ENCODE measurements at regions not wholly inside any gene's neighbourhood (a gene's known extent, or its start where the extent isn't known, plus 50 kb on each side); places are given as distances from the start of the nearest gene placed in this dataset.

DNA sequence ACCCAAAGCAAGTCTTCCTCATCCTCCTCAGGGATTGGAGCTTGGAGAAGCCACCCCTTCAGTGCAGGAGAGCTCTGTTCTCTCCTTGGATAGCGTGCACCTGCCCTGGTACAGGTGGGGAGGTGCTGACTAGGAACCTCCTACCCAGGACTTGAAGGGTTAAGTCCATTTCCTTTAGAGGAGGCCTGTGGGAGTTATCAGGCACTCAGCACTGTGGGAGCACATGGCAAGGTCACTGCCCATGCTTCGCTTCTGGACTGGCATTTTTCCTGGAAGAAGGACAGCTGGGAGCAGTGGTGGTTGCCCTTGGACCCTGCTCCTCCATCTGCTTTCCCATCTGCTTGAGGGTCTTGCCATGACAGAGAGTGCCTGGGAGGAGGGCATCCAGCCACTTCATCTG, 142.8 kb downstream of the CXCL12 start:
- Histone ChIP-seq H3K27me3 (no peaks in the 10 kb centered on the region), H3K27ac (no peak overlapping the region), H3K4me1 (no peaks in the 10 kb centered on the region), H3K4me3 (no peak overlapping the region), H3K9me3 (peaks cover 0 to 9% (median 0%) of the 10 kb centered on the region in 3 donors), H3K36me3 (no peaks in the 10 kb centered on the region)
- ATAC-seq, result no peak
- 100% methylated on average over 1 of the region's 2 CpGs; no CpG with 5 or more reads in 1 of the 2 donors for WGBS, 2 donors (ENCODE audit: low coverage in 1 of 2)
- TF ChIP-seq EP300 (IDR thresholded peaks at IDR 0.05) (no peak), POLR2A (IDR thresholded peaks at IDR 0.05) (no peak), POLR2AphosphoS5 (IDR thresholded peaks at IDR 0.05) (no peak)
- TF ChIP-seq, protein P1, sequence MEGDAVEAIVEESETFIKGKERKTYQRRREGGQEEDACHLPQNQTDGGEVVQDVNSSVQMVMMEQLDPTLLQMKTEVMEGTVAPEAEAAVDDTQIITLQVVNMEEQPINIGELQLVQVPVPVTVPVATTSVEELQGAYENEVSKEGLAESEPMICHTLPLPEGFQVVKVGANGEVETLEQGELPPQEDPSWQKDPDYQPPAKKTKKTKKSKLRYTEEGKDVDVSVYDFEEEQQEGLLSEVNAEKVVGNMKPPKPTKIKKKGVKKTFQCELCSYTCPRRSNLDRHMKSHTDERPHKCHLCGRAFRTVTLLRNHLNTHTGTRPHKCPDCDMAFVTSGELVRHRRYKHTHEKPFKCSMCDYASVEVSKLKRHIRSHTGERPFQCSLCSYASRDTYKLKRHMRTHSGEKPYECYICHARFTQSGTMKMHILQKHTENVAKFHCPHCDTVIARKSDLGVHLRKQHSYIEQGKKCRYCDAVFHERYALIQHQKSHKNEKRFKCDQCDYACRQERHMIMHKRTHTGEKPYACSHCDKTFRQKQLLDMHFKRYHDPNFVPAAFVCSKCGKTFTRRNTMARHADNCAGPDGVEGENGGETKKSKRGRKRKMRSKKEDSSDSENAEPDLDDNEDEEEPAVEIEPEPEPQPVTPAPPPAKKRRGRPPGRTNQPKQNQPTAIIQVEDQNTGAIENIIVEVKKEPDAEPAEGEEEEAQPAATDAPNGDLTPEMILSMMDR (IDR thresholded peaks at IDR 0.05), result no peak

GRCh38 chr10:44240584-44241205, 144.2 kb downstream of the CXCL12 start:
- ATAC-seq, result no peak
- H3K9me3 ChIP-seq, result no peaks in the 10 kb centered on the region

DNA sequence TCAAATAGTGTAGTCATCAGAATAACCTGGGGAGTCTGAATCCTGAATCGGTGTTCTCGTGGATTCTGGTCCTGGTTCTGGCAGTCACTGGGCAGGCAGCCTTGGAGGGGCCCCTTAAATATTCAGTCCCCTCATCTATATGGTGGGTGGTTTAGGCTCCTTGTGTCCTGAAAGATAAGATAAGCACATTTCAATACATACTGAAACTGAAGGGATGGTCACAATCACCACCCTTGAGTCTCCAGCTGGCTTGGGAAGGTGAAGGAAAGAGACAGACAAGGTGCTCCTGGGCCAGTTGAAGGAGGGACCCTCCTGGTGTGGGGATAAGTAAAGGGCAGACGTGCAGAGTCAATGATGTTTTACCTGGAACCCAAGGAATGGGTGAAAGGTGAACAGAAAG, 146.7 kb downstream of the CXCL12 start:
- H3K4me1 ChIP-seq, result peaks cover 0 to 7% (median 0%) of the 10 kb centered on the region in 3 donors
- H3K27me3 ChIP-seq, result no peaks in the 10 kb centered on the region
- WGBS, 2 donors (ENCODE audit: low coverage in 1 of 2), result 70 to 76% methylated on average over 3 of the region's 3 CpGs
- no peak overlapping the region for H3K27ac ChIP-seq
- H3K36me3 ChIP-seq, result no peaks in the 10 kb centered on the region
- no peak for TF ChIP-seq POLR2AphosphoS5 (IDR thresholded peaks at IDR 0.05)
- TF ChIP-seq, protein P1 (IDR thresholded peaks at IDR 0.05), result no peak
- no peak for TF ChIP-seq EP300 (IDR thresholded peaks at IDR 0.05)
- no peak for TF ChIP-seq POLR2A (IDR thresholded peaks at IDR 0.05)
- no peak for ATAC-seq
- no peaks in the 10 kb centered on the region for H3K9me3 ChIP-seq
- no peak overlapping the region for H3K4me3 ChIP-seq

More at GRCh38 chr10:44240584-44241205, 144.2 kb downstream of the CXCL12 start:
- no peaks in the 10 kb centered on the region for H3K36me3 ChIP-seq
- H3K4me3 ChIP-seq, result no peak overlapping the region
- 76 to 77% methylated on average over 3 to 6 of the region's 6 CpGs for WGBS, 2 donors (ENCODE audit: low coverage in 1 of 2)
- no peak overlapping the region for H3K27ac ChIP-seq
- no peaks in the 10 kb centered on the region for H3K4me1 ChIP-seq
- no peak for TF ChIP-seq POLR2A (IDR thresholded peaks at IDR 0.05)
- TF ChIP-seq EP300 (IDR thresholded peaks at IDR 0.05), result no peak
- TF ChIP-seq, protein P1 (IDR thresholded peaks at IDR 0.05), result no peak
- TF ChIP-seq POLR2AphosphoS5 (IDR thresholded peaks at IDR 0.05), result no peak
- no peaks in the 10 kb centered on the region for H3K27me3 ChIP-seq

- Histone ChIP-seq H3K4me1 (peaks cover 0 to 7% (median 0%) of the 10 kb centered on the region in 3 donors), H3K27me3 (no peaks in the 10 kb centered on the region), H3K9me3 (no peaks in the 10 kb centered on the region), H3K4me3 (no peak overlapping the region), H3K36me3 (no peaks in the 10 kb centered on the region), H3K27ac (no peak overlapping the region)
- ATAC-seq, result no peak
- TF ChIP-seq POLR2A (IDR thresholded peaks at IDR 0.05), result no peak
- TF ChIP-seq, protein P1 (IDR thresholded peaks at IDR 0.05), result no peak
- no peak for TF ChIP-seq EP300 (IDR thresholded peaks at IDR 0.05)
- TF ChIP-seq POLR2AphosphoS5 (IDR thresholded peaks at IDR 0.05), result no peak
- WGBS, 2 donors (ENCODE audit: low coverage in 1 of 2), result 75% methylated on average over 1 of the region's 1 CpG; no CpG with 5 or more reads in 1 of the 2 donors
Observed at GRCh38 chr10:44237364-44238049, 147.4 kb downstream of the CXCL12 start.

Measured in gastroesophageal sphincter (tissue), 4 donors.